HEK293 (cell line): ENCODE measurements at regions not wholly inside any gene's neighbourhood (a gene's known extent, or its start where the extent isn't known, plus 50 kb on each side); places are given as distances from the start of the nearest gene placed in this dataset.

Source experiments
- CTCF ChIP-seq: fragments of 450-650 bp; formaldehyde crosslinking; IDR thresholded peaks from 2 replicates; pipeline ENCODE4 v1.5.1; 2016; ENCODE audit warnings: missing biosample characterization, missing genetic modification characterization
- REST ChIP-seq: fragments of 450-650 bp; formaldehyde crosslinking; IDR thresholded peaks from 2 replicates; pipeline ENCODE4 v1.5.1; 2016; ENCODE audit warnings: missing biosample characterization, missing genetic modification characterization
- ZBTB8A ChIP-seq: fragments of 450-650 bp; formaldehyde crosslinking; IDR thresholded peaks from 2 replicates; pipeline ENCODE4 v1.5.1; 2016; ENCODE audit warnings: missing biosample characterization, missing genetic modification characterization
- ZNF37A ChIP-seq: fragments of 450-650 bp; IDR thresholded peaks from 2 replicates; pipeline ENCODE4 v1.5.1; 2018; ENCODE audit warnings: missing biosample characterization, missing genetic modification characterization

GRCh38 chr2:120971866-120972265, 236.2 kb downstream of the GLI2 start:
- TF ChIP-seq ZBTB8A (tag by site-specific recombination) (no peak), CTCF (tag by site-specific recombination) (no peak), REST (no peak), ZNF37A (tag by site-specific recombination) (no peak)
